SKM-1 treated with dmso at 0.1 percent for 144 hours (cell line): ENCODE measurements at regions not wholly inside any gene's neighbourhood (a gene's known extent, or its start where the extent isn't known, plus 50 kb on each side); places are given as distances from the start of the nearest gene placed in this dataset.
"Not testable (repeated sequence)": the region's sequence is repeated elsewhere in the genome, so short reads cannot be mapped to it uniquely, and the experiment has no call there.

Experiments used
- DNase-seq: peaks from one replicate; lab custom pipeline; 2025; ENCODE audit not compliant: unreplicated experiment; lab: John Stamatoyannopoulos, UW

GRCh38 chr10:57961487-57961886 lies 306.2 kb downstream of the IPMK start:
- no peak for DNase-seq

GRCh38 chr10:57960406-57960805 lies 307.3 kb downstream of the IPMK start:
- DNase-seq: no peak

GRCh38 chr10:57959318-57960006 lies 308.2 kb downstream of the IPMK start:
- DNase-seq: no peak

GRCh38 chr10:57955076-57955475 lies 312.6 kb downstream of the IPMK start:
- no peak for DNase-seq

- no peak for DNase-seq
These were observed 315.0 kb downstream of the IPMK start for GRCh38 chr10:57952741-57953140.

- DNase-seq: no peak
These were observed 317.2 kb downstream of the IPMK start for GRCh38 chr10:57950442-57950974.

- DNase-seq: no peak
These were observed 318.9 kb downstream of the IPMK start for GRCh38 chr10:57948796-57949195.

- no peak for DNase-seq
These were observed 320.9 kb downstream of the IPMK start for GRCh38 chr10:57946833-57947232.

- DNase-seq: no peak
These were observed 324.0 kb downstream of the IPMK start for GRCh38 chr10:57943701-57944100.

- no peak for DNase-seq
These were observed 342.6 kb downstream of the IPMK start for GRCh38 chr10:57925045-57925444.

GRCh38 chr10:57921140-57921539 lies 346.6 kb downstream of the IPMK start:
- no peak for DNase-seq

- DNase-seq: no peak
These were observed 347.8 kb downstream of the IPMK start for GRCh38 chr10:57919864-57920263.

GRCh38 chr10:57917019-57917418 lies 350.7 kb downstream of the IPMK start:
- no peak for DNase-seq

GRCh38 chr10:57905861-57906260 lies 361.8 kb downstream of the IPMK start:
- no peak for DNase-seq

- no peak for DNase-seq
These were observed 362.7 kb downstream of the IPMK start for GRCh38 chr10:57905010-57905409.

- no peak for DNase-seq
These were observed 369.5 kb downstream of the IPMK start for GRCh38 chr10:57898231-57898630.

- DNase-seq: no peak
These were observed 370.1 kb downstream of the IPMK start for GRCh38 chr10:57897611-57898010.

- DNase-seq: no peak
These were observed 373.3 kb downstream of the IPMK start for GRCh38 chr10:57894361-57894760.

GRCh38 chr10:57891201-57892006 lies 376.3 kb downstream of the IPMK start:
- no peak for DNase-seq

GRCh38 chr10:57890691-57891090 lies 377.0 kb downstream of the IPMK start:
- DNase-seq: no peak

GRCh38 chr10:57885618-57885968 lies 382.1 kb downstream of the IPMK start:
- not testable (repeated sequence) for DNase-seq

GRCh38 chr10:57884965-57885617 lies 382.6 kb downstream of the IPMK start:
- DNase-seq: no peak
